GM18517 (cell line): ENCODE measurements at regions not wholly inside any gene's neighbourhood (a gene's known extent, or its start where the extent isn't known, plus 50 kb on each side); places are given as distances from the start of the nearest gene placed in this dataset.
"Not testable (repeated sequence)": the region's sequence is repeated elsewhere in the genome, so short reads cannot be mapped to it uniquely, and the experiment has no call there.

Experiments used
- ATAC-seq: cut with Tn5 transposase; IDR thresholded peaks from one replicate; pipeline ENCODE4 v1.9.1; 2021; ENCODE audit warnings: mild to moderate bottlenecking, moderate library complexity; ENCODE audit not compliant: unreplicated experiment

DNA sequence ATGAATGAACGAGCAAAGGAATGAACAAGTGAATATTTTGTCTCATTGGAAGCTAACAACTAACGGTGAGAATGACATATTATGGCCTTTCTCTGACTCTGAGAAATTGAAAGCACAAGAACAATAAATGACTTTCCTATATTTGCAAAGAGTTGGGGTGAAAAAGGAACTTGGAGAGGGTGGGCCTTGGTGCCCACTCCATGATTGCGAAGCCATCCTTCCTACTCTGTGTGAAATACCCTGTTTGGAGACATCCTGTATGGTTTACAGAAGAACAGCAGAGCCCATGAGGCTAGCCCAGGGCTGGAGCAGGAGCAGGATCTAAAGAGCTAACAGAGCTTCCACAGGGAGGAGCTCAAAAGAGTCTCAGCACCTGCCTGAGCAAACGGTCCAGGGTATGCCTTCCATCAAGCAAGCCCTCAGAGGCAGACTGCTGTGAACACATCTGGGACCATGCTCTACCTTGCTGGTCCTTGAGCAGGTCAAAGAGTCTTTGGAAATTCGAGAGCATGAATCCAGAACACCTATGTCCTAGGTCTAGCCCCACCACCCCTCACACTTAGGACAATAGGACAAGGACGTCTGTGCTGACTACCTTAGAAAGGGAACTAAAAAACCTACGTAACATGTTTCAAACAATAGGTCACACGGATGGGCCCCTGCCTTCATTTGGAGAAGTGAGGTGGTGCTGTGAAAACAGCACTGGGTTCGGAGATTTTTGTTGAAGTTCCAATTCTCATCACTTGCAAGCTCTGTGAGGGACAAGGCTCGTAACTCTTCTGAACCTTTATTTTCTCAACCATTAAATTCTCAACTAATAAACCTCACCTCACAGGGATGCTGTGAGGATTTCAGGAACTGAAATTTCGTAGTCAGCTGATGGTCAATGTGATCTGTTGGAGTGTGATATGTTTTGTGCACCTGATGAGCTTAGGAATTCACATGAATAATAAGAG, 377.4 kb downstream of the RRAGC start:
- ATAC-seq = no peak

DNA sequence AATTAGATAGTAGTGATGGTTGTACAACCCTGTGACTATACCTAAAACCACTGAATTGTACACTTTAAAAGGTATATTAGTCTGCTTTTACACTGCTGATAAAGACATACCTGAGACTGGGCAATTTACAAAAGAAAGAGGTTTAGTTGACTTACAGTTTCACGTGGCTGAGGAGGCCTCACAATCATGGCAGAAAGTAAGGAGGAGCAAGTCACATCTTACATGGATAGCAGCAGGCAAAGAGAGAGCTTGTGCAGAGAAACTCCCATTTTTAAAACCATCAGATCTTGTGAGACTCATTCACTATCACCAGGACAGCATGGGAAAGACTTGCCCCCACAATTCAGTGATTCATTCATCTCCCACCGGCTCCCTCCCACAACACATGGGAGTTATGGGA, 379.9 kb downstream of the RRAGC start:
- ATAC-seq = not testable (repeated sequence)

DNA sequence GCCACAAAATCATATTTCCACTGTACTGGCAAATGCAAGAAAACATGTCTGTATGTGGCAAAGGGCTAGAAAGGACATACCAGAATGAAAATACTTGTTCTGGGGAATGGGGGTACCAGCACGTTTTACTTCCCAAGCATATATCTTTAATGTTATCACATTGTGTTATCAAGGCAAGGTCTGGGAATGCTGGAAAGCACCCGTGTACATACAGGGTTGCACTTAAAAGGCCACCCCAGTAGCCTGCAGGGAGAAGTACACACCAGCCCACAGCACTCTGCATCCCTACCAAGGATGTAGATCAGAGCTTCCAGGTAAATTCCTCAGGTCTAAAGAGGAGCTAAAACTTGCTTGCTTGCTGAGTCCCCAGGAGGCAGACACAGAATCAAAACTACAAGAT, 381.8 kb downstream of the RRAGC start:
- ATAC-seq = no peak

DNA sequence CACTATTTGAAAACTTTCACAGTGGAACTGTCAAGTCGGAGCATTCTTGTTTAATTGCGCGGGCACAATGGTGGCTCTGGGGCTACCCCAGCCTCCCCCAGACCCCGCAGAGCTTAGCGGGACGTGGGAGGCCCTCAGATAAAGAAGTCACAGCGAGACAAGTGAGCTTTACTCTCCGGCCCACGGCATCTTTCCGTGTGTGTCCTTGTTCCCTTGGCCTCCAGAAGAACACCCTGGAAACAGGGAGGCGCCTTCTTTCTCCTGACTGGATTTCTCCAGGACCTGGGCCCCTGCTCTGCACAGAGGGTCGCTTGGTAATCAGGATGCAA, 382.8 kb downstream of the RRAGC start:
- no peak for ATAC-seq

DNA sequence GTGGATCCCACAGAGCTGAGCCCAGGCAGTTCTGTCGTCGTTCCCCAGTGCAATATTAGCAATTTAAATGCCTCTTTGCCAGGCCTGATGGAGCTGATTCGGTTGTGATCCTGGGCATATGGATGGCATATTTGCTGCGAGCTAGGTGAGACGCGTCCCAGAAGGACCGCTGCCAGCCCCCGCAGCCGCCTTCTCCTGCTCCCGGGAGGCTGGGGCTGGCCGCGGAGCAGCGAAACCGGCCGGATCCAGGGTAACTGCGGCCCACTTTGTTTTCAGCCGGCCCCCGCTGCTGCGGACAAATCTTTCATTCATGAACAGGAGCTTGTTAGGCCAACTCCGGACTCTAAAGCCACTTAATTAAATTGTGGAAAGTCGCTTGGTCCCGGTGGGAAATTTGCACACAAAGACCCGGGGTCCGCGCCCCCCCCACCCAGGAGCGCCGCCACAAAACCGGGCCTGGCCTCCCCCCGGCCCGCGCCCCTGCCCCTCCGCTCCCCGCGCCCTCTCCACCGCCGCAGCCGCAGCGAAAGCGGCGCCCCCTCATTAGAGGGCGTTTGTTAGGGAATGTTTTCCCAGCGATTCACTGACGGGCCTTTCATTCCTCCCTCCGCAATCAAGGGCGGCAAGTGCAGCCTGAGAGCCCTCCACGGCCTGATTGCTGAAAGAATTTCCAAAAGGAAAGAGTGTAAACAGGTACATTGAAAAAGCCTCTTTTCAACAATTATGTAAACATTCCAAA, 383.3 kb downstream of the RRAGC start:
- no peak for ATAC-seq

DNA sequence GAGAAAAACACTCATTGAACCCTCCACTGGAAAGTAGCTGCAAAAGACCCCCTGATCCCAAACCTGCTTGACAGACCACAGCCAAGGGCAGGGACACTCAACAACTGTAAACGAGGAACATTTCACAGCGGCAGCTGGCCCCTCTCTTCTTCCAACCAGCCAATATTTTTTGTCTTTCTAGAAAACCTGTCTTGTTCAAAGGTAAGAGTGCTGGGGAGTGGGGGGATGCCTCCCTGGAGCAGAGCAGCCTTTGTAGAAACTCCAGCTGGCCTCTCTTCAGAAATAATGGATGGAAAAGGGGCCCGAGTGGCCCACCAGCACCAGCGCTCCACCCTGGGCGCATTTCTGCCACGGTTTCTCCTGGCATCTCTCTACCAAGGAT, 384.0 kb downstream of the RRAGC start:
- ATAC-seq = no peak

DNA sequence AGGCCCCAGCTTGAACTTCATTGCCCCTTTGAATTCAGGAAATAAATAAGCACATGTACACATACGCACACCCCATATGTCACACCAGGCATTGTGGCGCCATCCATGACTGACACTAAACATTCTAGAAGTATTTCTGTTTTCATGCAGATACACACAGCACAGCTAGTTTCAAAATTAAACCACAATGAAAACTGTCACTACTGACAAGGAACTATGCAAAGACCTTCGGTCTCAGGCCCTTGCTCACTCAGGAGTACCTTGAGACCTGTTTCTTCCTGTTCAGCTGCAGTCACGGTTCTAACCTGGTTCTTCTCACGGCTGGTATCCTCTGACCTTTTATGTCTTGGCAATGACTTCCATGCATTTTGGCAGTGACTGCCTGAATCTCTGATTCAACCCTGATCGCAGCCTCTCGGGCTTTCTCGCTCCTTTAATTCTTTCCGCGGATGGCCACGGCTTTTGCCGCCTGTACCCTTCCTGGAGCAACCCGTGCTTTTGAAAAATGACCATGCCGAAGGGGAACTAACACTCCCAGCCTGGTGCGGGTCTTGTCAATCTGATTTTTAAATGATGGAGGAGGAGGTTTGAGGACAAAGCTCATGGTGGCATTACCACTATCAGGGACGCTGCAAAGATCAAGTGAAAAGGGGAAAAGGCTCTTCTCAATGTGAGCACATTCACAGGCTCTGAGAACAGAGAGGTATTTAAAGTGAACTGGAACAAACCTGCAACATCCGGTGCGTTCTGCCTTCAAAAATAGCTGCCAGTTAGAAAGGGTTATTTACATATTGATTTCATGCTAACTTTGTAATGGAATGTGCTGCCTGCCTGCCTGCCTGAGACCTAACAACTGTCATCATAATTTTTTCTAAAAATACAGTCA, 384.6 kb downstream of the RRAGC start:
- peak; percentile 89 for ATAC-seq

DNA sequence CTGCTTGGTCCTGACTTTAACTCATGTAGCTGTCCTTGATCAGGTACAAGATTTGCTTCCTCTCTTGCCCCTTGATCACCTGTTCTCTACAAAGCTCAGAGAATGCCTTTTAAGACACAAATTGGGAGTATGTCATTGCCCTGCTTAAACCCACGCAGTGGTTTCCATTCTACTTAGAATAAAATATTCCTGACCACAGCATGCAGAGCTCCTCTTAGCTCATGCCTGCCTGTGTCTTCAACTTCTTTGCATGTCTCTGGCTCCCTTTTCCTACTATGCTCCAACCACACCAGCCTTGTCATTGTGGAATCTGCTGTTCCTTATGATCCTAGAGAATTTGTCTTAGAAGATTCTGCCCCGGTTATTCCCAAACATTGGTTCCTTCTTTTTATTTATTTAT, 393.1 kb downstream of the RRAGC start:
- no peak for ATAC-seq

DNA sequence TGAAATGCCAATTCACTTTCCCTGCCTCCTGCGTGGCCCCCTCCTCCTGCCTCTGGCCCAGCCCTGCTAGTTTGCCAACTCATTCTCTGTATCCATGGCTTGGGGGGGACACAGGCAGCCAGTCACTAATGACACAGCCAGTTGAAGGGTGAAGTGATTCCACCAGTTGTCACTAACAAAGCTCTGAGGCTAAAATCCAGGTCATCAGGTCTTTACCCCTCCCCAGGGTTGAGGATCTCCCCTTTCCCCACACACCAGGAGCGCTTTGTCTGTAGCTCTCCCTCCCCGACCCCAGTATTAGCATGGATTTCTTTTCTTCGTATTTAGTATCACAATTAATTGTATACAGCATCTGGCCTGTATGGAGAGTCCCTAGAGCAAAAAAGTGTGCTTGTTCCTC, 394.1 kb downstream of the RRAGC start:
- ATAC-seq = no peak

DNA sequence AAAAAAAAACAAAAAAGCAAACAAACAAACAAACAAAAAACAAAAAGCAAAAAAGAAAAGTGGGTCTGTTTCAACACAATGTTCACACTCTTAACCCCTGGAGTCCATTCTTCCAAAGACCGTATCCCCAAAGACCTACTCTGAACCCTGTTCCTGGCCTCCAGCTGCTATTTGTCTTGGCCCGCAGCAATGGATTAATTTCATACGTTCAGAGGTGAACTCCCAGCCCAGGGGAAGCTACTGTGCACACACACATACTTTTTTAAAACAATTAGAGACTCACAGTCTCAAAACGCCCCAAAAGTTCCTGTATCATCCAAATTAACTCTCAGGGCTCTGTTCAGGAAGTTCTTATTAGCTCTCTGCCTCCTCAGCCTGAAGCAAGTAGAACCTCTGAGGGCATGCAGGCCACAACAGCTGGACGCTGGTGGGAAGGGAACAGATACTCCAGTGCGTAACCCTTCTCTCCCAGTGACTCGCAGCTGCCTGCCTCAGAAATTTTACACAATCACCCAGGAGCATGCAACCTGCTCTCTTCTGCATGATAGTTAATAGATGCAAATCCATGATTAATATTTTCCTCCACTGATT, 395.4 kb downstream of the RRAGC start:
- ATAC-seq = no peak

DNA sequence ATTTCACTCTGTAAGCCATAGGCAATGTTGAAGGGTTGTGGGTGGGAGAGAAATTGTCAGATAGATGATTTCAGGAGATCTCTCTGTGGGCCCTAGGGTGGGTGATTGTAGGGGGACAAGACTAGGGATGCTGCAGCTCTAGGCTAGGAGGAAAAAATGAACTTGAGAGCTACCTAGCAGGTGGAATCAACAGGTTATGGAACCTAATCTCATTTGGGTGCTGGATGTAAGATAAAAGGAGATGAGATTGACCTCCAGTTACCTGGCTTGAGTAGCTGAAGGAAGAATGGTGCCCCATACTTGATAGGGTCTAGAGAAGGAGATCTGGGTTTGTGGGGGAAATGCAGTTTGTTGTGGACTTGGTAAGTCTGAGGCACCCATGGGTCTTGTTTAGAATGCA, 396.5 kb downstream of the RRAGC start:
- no peak for ATAC-seq

DNA sequence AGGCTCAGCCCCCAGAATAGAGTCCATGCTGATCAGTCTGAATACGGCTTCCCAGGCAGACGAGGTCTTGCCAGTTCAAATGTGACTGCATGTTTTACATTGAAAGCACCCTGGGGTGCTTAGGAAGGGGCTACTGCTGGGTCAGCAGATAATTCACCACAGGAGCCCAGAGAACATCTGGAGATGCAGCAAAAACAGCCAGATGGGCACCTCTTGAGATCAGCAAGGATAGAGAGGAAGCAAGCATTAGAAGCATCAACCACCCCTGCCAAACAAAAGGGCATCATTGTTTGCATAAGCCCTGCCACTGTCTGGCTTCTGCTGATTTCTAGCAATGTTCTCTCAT, 403.1 kb downstream of the RRAGC start:
- no peak for ATAC-seq

DNA sequence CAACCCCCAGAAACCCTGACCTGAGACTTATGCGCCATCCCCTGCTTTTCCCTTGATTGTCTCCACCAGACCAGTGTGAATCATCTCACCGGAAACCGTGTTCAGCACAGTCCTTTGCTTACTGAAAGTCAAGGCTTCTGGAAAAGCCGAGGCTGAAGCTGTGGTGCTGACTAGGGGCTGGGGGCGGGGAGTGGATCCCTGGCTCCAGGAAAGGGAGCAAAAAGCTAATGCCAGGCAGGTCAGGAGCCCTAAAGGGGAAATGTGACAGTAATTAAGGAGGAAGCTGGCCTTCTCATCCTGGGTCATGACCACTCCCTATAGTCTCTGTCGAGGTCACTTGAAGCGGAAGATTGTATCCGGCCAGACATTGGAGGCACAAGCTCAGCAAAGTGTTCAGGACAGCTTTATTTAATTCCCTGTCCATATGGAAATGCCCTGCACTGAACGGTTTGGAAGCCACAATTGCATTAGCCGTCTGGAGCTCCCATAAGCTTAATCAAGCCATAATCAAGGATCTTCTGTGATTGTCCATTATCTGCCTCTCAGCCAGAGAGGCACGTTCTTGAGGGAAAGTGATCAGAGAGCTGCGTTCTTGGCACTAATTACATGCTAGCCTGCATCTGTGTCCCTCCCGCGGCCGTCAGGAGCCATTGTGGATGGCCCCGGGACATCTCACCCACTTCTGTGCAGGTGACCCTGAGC, 403.6 kb downstream of the RRAGC start:
- no peak for ATAC-seq

DNA sequence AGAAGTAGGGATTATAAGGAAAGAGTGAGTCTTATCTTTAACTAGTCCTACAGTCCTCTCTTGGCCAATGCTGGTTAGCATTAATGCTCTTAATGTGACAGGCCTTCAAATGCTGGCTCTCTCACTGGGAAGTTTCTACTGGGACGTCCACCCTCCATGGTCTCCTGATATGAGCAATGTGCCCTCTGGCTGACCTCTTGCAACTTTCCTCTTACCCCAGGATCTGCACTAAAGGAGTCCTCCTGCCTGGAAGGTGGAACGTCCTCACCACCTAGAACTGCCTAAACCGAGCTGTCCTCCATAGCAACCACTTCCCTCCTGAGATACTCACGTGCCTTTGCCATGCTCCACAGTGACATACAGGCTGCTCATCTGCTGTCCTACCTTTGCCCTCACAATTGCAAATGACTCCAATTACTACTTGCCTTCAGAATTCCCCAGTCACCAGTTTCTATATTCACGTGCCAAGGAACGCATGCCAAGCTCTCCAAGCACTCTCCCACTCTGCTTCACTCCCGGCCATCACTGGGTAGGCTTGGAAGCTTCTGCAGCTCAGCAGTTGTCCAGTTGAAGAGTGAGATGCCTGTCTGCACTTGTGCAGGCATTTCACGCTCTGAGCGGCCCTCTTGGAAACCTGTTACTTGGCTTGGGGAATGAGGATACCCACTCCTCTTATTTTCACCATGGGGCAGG, 404.7 kb downstream of the RRAGC start:
- ATAC-seq = no peak

DNA sequence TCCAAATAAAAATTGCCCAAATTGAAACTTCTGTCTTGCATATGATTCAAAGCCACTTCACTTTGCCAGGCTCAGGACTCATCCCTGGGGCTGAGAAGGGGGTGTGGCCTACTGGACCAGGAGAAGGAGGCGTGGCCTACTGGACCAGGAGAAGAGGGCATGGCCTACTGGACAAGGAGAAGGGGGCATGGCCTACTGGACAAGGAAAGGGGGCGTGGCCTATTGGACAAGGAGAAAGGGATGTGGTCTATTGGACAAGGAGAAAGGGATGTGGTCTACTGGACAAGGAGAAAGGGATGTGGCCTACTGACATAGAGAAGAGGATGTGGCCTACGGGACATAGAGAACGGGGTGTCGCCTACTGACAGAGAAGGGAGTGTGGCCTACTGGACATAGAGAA, 405.3 kb downstream of the RRAGC start:
- no peak for ATAC-seq

DNA sequence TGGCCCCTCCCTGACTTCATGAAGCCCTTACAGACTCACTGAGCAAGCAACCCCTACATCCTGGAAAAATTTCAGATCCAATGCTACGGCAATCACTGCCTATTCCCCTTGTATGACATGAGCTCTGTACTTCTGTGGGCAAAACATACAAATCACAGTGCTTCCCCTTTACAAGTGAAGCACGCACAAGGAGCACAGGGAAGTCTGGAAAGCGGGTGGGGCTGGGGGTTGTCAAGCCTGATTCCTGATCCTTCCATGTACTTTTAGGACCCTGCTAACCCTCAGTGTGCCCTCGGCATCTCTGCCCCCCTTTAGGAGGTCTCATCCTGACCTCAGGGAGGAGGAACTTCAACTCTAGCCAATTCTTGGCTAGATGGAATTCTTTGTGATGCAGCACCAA, 405.7 kb upstream of the POU3F1 start:
- no peak for ATAC-seq

DNA sequence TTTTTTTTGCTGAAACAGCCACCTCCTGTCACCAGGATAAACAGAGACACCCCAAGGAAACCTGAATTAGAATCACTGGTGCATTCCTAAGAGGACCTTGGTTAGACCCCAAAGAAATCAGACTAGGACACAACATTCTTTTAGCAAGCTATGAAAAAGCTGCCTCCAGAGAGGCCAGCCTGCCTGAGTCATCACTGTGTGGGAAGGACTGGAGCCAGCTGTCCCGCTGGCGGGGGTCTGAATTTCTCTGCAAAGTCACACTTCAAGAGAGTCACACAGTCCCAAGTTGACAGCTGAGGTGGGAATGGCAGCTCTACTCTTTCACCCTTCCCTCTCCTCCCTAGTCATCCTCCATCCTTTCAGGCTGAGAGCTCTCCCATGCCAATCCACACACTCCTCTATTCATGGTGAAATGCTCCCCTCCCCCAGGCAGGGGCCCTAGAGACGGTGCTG, 405.0 kb upstream of the POU3F1 start:
- no peak for ATAC-seq

DNA sequence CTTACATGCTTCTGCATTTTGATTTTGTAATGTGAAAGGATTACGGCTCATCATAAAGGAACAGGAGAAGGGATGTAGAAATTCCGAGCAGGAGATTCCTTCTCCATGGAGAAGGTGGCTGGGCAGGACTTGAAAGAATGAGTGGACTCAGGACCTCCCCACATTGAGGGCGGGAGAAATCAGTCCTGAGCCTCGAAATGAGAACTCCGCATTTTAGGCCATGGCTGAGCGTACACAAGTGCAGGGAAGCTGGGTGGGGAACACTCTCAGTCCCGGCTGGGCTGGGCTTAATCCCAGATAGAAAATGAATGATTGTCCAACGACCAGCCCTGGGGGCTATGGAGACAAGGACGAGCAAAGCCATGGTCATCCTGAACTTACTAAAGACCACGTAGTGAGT, 402.3 kb upstream of the POU3F1 start:
- ATAC-seq = no peak

DNA sequence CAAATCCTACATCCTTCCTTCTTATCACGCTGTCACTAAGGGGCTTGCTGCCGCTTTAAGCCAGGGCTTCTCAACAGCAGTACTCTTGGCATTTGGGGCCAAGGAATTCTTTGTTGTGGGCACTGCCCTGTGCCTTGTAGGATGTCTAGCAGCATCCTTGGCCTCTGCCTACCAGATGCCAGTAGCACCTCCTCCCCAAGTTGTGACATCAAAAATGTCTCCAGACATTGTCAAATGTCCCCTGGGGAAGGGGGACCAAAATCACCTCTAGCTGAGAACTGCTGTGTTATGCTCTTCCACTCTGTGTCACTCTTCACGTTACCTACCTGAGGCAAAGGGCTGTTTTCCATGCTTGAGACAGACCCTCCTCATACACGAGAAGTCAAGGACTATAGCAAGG, 400.3 kb upstream of the POU3F1 start:
- no peak for ATAC-seq
